ENCODE measurements at regions not wholly inside any gene's neighbourhood (a gene's known extent, or its start where the extent isn't known, plus 50 kb on each side); places are given as distances from the start of the nearest gene placed in this dataset.
A peak's percentile ranks its signal among the peaks of the same experiment; 100 is the strongest.

GRCh38 chr13:95477187-95477586 is 75.3 kb upstream of the CLDN10 start (continued):
- TF ChIP-seq TRIM24 (IDR thresholded peaks at IDR 0.05) (0 out of 4 replicates have a peak, but pooled peaks of 1 of the 2 experiments have one; percentile 34), ARID1B (IDR thresholded peaks at IDR 0.05) (peak; percentile 89), MYBL2 (IDR thresholded peaks at IDR 0.05; ENCODE audit: low read depth) (peak; percentile 57), MYBL2 (CRISPR knock-in tag; IDR thresholded peaks at IDR 0.05; ENCODE audit: borderline replicate concordance) (no peak), CBFA2T3 (IDR thresholded peaks at IDR 0.05) (peak; percentile 87), ZNF583 (CRISPR knock-in tag; IDR thresholded peaks at IDR 0.05) (no peak), SNIP1 (IDR thresholded peaks at IDR 0.05; ENCODE audit: low read depth) (no peak), KHSRP (IDR thresholded peaks at IDR 0.05) (no peak), NCOR1 (IDR thresholded peaks at IDR 0.05) (peak; percentile 78), EP400 (IDR thresholded peaks at IDR 0.05) (no peak), BHLHE40 (IDR thresholded peaks at IDR 0.05; ENCODE audit: low read length) (no peak), RCOR1 (IDR thresholded peaks at IDR 0.05; ENCODE audit: borderline replicate concordance in 1 of 2, low read depth in 2 of 2, low read length in 2 of 2) (peak in 1 of 2 experiments; percentile 58; a peak in 1 of 4 replicates), MTA2 (IDR thresholded peaks at IDR 0.05; ENCODE audit: low read depth) (peak; percentile 76), ZNF707 (CRISPR knock-in tag; conservative IDR thresholded peaks at IDR 0.05) (no peak), CREB3 (tag; conservative IDR thresholded peaks at IDR 0.05; ENCODE audit: low read depth) (no peak), GATA2 (CRISPR knock-in tag; IDR thresholded peaks at IDR 0.05) (0 out of 2 replicates have a peak, but pooled peaks have one; percentile 42), SRSF3 (IDR thresholded peaks at IDR 0.05; ENCODE audit: insufficient read depth, low read length) (no peak), L3MBTL2 (IDR thresholded peaks at IDR 0.05) (0 out of 2 replicates have a peak, but pooled peaks have one; percentile 14), HDAC1 (IDR thresholded peaks at IDR 0.05) (0 out of 4 replicates have a peak, but pooled peaks of 1 of the 2 experiments have one; percentile 24), CTBP1 (IDR thresholded peaks at IDR 0.05; ENCODE audit: borderline replicate concordance) (peak; percentile 46; the same call in 1 of the 2 replicates), TAL1 (IDR thresholded peaks at IDR 0.05) (peak; percentile 88), CEBPG (CRISPR knock-in tag; IDR thresholded peaks at IDR 0.05) (no peak), CEBPG (tag; conservative IDR thresholded peaks at IDR 0.05 in 1 of 2, IDR thresholded peaks at IDR 0.05 in 1 of 2) (no peak), ZNF57 (CRISPR knock-in tag; IDR thresholded peaks at IDR 0.05) (no peak), HOMEZ (CRISPR knock-in tag; IDR thresholded peaks at IDR 0.05) (no peak), CBFA2T2 (conservative IDR thresholded peaks at IDR 0.05) (peak; percentile 81), FOXM1 (IDR thresholded peaks at IDR 0.05; ENCODE audit: low read depth) (peak; percentile 82), FOXM1 (CRISPR knock-in tag; IDR thresholded peaks at IDR 0.05; ENCODE audit: low read depth) (no peak), KLF16 (IDR thresholded peaks at IDR 0.05) (peak; percentile 29; the same call in 1 of the 2 replicates), MEIS2 (IDR thresholded peaks at IDR 0.05; ENCODE audit: partially characterized antibody) (peak; percentile 71), TCF3 (CRISPR knock-in tag; IDR thresholded peaks at IDR 0.05) (peak; percentile 86)
- TF ChIP-seq, protein P1, sequence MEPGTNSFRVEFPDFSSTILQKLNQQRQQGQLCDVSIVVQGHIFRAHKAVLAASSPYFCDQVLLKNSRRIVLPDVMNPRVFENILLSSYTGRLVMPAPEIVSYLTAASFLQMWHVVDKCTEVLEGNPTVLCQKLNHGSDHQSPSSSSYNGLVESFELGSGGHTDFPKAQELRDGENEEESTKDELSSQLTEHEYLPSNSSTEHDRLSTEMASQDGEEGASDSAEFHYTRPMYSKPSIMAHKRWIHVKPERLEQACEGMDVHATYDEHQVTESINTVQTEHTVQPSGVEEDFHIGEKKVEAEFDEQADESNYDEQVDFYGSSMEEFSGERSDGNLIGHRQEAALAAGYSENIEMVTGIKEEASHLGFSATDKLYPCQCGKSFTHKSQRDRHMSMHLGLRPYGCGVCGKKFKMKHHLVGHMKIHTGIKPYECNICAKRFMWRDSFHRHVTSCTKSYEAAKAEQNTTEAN (CRISPR knock-in tag; IDR thresholded peaks at IDR 0.05) = no peak
